BLaER1 (cell line): ENCODE measurements at regions not wholly inside any gene's neighbourhood (a gene's known extent, or its start where the extent isn't known, plus 50 kb on each side); places are given as distances from the start of the nearest gene placed in this dataset.
"Not testable (repeated sequence)": the region's sequence is repeated elsewhere in the genome, so short reads cannot be mapped to it uniquely, and the experiment has no call there.

Experiments used
- H3K27ac ChIP-seq: shearing (Covaris generic); formaldehyde crosslinking; 2 replicates; pipeline ENCODE4 v1.8.1; 2022
- H3K27me3 ChIP-seq: shearing (Covaris generic); formaldehyde crosslinking; 2 replicates; pipeline ENCODE4 v1.8.1; 2022
- H3K36me3 ChIP-seq: shearing (Covaris generic); formaldehyde crosslinking; 2 replicates; pipeline ENCODE4 v1.8.1; 2022
- H3K4me1 ChIP-seq: shearing (Covaris generic); formaldehyde crosslinking; 2 replicates; pipeline ENCODE4 v1.8.1; 2022
- H3K4me2 ChIP-seq: shearing (Covaris generic); formaldehyde crosslinking; 2 replicates; pipeline ENCODE4 v1.8.1; 2022
- H3K4me3 ChIP-seq: shearing (Covaris generic); formaldehyde crosslinking; 2 replicates; pipeline ENCODE4 v1.8.1; 2022
- H3K9ac ChIP-seq: shearing (Covaris generic); formaldehyde crosslinking; 2 replicates; pipeline ENCODE4 v1.8.1; 2022
- H3K9me3 ChIP-seq: shearing (Covaris generic); formaldehyde crosslinking; 2 replicates; pipeline ENCODE4 v1.8.1; 2022
- H4K20me1 ChIP-seq: shearing (Covaris generic); formaldehyde crosslinking; 2 replicates; pipeline ENCODE4 v1.8.1; 2022

GRCh38 chr4:9505341-9505740, 61.1 kb downstream of the DEFB131A start:
- not testable (repeated sequence) for H3K27ac ChIP-seq, H3K9me3 ChIP-seq, H3K9ac ChIP-seq, H3K27me3 ChIP-seq, H3K36me3 ChIP-seq, H3K4me2 ChIP-seq, H4K20me1 ChIP-seq, H3K4me3 ChIP-seq, H3K4me1 ChIP-seq

- not testable (repeated sequence) for H3K4me1 ChIP-seq, H3K4me3 ChIP-seq, H3K9ac ChIP-seq, H3K9me3 ChIP-seq, H3K27me3 ChIP-seq, H3K36me3 ChIP-seq, H4K20me1 ChIP-seq, H3K4me2 ChIP-seq, H3K27ac ChIP-seq
Observed at GRCh38 chr4:9506672-9507071, 62.5 kb downstream of the DEFB131A start.

DNA sequence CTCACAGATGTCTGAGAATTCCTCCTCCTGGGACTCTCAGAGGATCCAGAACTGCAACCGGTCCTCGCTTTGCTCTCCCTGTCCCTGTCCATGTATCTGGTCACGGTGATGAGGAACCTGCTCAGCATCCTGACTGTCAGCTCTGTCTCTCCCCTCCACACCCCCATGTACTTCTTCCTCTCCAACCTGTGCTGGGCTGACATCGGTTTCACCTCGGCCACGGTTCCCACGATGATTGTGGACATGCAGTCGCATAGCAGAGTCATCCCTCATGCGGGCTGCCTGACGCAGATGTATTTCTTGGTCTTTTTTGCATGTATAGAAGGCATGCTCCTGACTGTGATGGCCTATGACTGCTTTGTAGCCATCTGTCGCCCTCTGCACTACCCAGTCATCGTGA, 68.7 kb downstream of the DEFB131A start:
- not testable (repeated sequence) for H3K36me3 ChIP-seq, H4K20me1 ChIP-seq, H3K4me3 ChIP-seq, H3K27ac ChIP-seq, H3K4me1 ChIP-seq, H3K4me2 ChIP-seq, H3K9me3 ChIP-seq, H3K27me3 ChIP-seq, H3K9ac ChIP-seq

DNA sequence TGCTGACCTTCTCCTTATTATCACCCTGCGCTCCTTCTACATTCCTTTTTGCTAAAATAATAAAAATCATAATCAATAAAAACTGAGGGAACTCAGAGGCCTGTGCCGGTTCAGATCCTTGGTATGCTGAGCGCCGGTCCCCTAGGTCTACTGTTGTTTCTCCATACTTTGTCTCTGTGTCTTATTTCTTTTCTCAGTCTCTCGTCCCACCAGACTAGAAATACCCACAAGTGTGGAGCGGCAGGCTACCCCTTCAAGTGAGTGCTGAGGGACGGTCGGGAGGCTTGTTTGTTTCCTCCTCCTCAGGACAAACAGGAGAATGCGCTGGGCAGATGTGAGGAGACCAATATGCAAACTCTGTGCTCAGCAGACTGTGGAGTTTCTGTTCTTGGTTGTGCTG, 75.4 kb downstream of the DEFB131A start:
- H3K27ac ChIP-seq, H3K4me2 ChIP-seq, H3K4me3 ChIP-seq, H3K4me1 ChIP-seq, H3K9me3 ChIP-seq, H3K36me3 ChIP-seq, H4K20me1 ChIP-seq, H3K27me3 ChIP-seq, H3K9ac ChIP-seq: not testable (repeated sequence)

DNA sequence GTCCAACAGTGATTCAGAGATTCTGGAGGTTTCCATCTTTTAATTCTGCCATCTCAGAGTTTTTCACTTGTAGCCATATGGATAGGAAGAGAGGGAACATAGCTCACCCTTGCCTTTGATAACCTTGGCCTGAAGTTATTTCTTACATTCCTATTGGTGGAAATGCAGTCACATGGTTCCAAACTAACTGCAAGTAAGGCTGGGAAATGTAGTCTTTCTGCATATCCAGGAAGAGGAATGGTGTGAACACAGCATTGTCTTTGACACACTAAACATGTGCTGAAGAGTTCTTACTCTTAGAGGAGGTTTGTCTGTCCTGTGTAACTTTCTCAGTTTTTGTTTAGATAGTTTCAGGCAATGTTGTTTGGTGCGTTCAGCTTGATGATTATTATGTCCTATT, 78.7 kb downstream of the DEFB131A start:
- not testable (repeated sequence) for H3K9me3 ChIP-seq, H3K27me3 ChIP-seq, H3K4me1 ChIP-seq, H3K4me2 ChIP-seq, H3K9ac ChIP-seq, H3K4me3 ChIP-seq, H3K36me3 ChIP-seq, H4K20me1 ChIP-seq, H3K27ac ChIP-seq

GRCh38 chr4:9524406-9524805, 80.2 kb downstream of the DEFB131A start:
- H3K4me3 ChIP-seq, H4K20me1 ChIP-seq, H3K27me3 ChIP-seq, H3K36me3 ChIP-seq, H3K27ac ChIP-seq, H3K9ac ChIP-seq, H3K4me2 ChIP-seq, H3K9me3 ChIP-seq: not testable (repeated sequence)
- H3K4me1 ChIP-seq = peaks cover 12% of the 10 kb centered on the region; the same call in 1 of the 2 replicates

DNA sequence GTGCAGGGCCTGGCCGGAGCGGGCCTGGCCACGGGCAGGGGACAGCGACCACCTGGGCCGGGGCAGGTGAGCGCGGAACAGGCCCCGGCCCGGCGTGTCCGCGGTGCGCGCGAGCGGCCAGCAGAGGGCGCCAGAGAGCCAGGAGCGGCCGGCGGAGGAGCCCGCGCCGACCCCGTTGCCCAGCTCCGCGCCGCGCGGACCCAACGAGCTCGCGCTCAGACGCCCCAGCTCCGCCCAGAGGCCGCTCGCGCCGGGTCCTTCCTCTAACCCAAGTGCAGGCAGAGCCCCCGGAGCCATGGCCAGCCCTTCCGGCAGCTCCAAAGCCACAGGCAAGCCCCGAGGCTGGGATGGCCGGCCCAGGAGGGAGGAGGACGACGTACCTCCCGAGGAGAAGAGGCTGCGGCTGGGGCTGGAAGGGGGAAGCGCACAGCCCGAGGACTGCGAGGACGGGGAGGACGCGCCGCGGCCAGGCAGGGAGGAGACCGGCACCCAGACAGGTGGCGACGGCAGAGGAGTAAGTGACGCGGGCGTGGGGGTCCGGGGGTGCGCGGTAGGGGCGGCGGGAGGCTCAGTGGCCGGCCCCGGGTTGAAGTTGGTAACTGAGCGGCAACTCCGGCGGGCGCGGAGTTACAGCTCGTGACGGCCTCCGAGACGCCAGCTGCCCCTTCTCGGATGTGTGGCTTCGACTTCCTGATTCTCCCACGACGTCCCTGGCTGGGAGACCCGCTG, 88.1 kb downstream of the DEFB131A start:
- not testable (repeated sequence) for H3K27me3 ChIP-seq, H4K20me1 ChIP-seq, H3K9me3 ChIP-seq, H3K36me3 ChIP-seq
- Histone ChIP-seq H3K4me1 (peaks cover 17% of the 10 kb centered on the region), H3K27ac (peak overlapping the region; percentile 79), H3K4me3 (peak overlapping the region; percentile 77), H3K9ac (peak overlapping the region; percentile 82), H3K4me2 (peak overlapping the region; percentile 81)

DNA sequence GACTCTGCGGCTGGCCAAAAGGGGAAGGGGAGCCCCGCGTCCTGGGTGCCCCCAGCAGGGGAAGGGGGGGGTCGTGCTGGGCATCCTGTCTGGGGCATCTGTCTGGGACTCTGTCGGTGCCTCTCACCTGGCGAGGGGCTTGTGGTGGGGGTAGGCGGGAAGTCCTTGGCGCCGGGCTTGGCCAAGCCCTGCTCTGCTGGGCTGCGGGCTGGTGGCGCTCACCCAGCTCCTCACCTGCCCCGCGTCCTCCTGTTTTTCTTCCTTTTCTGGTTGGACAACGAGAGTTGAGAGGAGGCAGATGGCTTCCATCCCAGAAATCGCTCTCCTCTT, 88.6 kb downstream of the DEFB131A start:
- H3K4me2 ChIP-seq = peak overlapping the region; percentile 81
- H3K9me3 ChIP-seq, H3K36me3 ChIP-seq, H3K27me3 ChIP-seq, H4K20me1 ChIP-seq: not testable (repeated sequence)
- peaks cover 17% of the 10 kb centered on the region for H3K4me1 ChIP-seq
- peak overlapping the region; percentile 79; the same call in 1 of the 2 replicates for H3K27ac ChIP-seq
- peak overlapping the region; percentile 77 for H3K4me3 ChIP-seq
- H3K9ac ChIP-seq = peak overlapping the region; percentile 82; the same call in 1 of the 2 replicates

DNA sequence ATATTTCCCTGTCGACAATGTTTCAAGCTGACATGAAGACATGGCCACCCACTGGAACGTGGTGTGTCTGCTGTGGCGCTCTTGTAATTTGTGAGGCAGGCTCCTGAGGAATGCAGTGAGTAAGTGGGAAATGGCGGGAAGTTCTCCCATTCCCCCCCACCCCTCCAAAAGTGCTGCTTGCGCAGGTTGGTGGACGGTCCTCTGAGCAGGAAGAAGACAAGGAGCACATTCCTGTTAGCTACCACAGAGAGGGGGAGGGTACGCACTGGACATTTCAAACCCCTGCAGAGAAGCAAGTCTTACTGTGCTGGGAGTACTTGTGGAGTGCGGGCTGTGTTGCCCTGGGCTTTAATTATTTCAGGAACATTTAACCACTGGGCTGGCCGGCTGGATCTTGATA, 92.9 kb downstream of the DEFB131A start:
- H3K4me3 ChIP-seq, H4K20me1 ChIP-seq, H3K9me3 ChIP-seq, H3K27me3 ChIP-seq, H3K36me3 ChIP-seq, H3K27ac ChIP-seq, H3K9ac ChIP-seq, H3K4me2 ChIP-seq, H3K4me1 ChIP-seq: not testable (repeated sequence)

DNA sequence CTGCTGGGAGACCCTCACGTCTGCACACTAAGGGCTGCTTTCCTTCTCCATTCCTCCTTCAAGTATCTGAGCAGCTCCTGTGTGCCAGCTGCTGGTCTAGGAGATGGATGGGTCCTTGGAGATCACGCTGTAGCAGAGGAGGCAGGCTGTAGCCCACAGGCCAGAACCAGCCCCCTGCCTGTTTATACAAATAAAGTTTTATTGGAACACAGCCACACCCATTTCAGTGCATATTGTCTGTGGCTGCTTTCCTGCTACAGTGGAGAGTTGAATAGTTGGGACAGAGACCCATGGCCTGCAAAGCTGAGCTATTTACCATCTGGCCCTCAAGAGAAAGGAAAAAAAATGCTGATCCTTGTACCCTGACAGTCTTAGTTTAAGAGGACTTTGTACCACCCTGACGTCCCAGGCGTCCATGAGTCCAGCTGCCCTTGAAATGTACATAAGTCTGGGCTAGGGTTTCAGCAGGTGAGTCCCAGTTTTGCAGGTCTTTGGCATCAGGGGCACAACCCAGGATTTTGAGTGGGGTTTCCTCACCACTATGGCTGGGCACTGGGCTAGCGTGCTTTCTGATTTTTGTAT, 95.8 kb downstream of the DEFB131A start:
- not testable (repeated sequence) for H3K9ac ChIP-seq

GRCh38 chr4:9541388-9541915, 97.2 kb downstream of the DEFB131A start:
- not testable (repeated sequence) for H3K4me2 ChIP-seq, H3K9ac ChIP-seq, H3K9me3 ChIP-seq, H4K20me1 ChIP-seq, H3K4me1 ChIP-seq, H3K27me3 ChIP-seq, H3K36me3 ChIP-seq, H3K4me3 ChIP-seq, H3K27ac ChIP-seq

More for the DNA sequence above, 95.8 kb downstream of the DEFB131A start:
- not testable (repeated sequence) for H3K4me1 ChIP-seq, H3K27me3 ChIP-seq, H3K4me3 ChIP-seq, H3K27ac ChIP-seq, H3K36me3 ChIP-seq, H4K20me1 ChIP-seq, H3K9me3 ChIP-seq, H3K4me2 ChIP-seq

- not testable (repeated sequence) for H3K9ac ChIP-seq, H3K36me3 ChIP-seq, H3K4me2 ChIP-seq, H3K27ac ChIP-seq, H3K9me3 ChIP-seq, H3K4me3 ChIP-seq, H3K27me3 ChIP-seq, H4K20me1 ChIP-seq
- peaks cover 13% of the 10 kb centered on the region for H3K4me1 ChIP-seq
Observed at GRCh38 chr4:9544851-9545250, 100.6 kb downstream of the DEFB131A start.

- H3K27ac ChIP-seq, H3K4me1 ChIP-seq, H3K27me3 ChIP-seq, H3K4me3 ChIP-seq, H3K36me3 ChIP-seq, H3K9ac ChIP-seq, H3K9me3 ChIP-seq, H4K20me1 ChIP-seq, H3K4me2 ChIP-seq: not testable (repeated sequence)
Observed at GRCh38 chr4:9547470-9547869, 103.3 kb downstream of the DEFB131A start.

GRCh38 chr4:9556076-9556475, 111.9 kb downstream of the DEFB131A start:
- not testable (repeated sequence) for H3K4me2 ChIP-seq, H3K9me3 ChIP-seq, H3K4me3 ChIP-seq, H3K27ac ChIP-seq, H3K9ac ChIP-seq, H4K20me1 ChIP-seq, H3K27me3 ChIP-seq, H3K36me3 ChIP-seq, H3K4me1 ChIP-seq

- H4K20me1 ChIP-seq, H3K27me3 ChIP-seq, H3K9ac ChIP-seq, H3K36me3 ChIP-seq, H3K27ac ChIP-seq, H3K4me1 ChIP-seq, H3K4me2 ChIP-seq, H3K4me3 ChIP-seq: not testable (repeated sequence)
- H3K9me3 ChIP-seq = peaks cover 35% of the 10 kb centered on the region
Observed at GRCh38 chr4:9577869-9578268, 133.7 kb downstream of the DEFB131A start.
